ENCODE measurements at regions not wholly inside any gene's neighbourhood (a gene's known extent, or its start where the extent isn't known, plus 50 kb on each side); places are given as distances from the start of the nearest gene placed in this dataset.
"Not testable (repeated sequence)": the region's sequence is repeated elsewhere in the genome, so short reads cannot be mapped to it uniquely, and the experiment has no call there.

DNA sequence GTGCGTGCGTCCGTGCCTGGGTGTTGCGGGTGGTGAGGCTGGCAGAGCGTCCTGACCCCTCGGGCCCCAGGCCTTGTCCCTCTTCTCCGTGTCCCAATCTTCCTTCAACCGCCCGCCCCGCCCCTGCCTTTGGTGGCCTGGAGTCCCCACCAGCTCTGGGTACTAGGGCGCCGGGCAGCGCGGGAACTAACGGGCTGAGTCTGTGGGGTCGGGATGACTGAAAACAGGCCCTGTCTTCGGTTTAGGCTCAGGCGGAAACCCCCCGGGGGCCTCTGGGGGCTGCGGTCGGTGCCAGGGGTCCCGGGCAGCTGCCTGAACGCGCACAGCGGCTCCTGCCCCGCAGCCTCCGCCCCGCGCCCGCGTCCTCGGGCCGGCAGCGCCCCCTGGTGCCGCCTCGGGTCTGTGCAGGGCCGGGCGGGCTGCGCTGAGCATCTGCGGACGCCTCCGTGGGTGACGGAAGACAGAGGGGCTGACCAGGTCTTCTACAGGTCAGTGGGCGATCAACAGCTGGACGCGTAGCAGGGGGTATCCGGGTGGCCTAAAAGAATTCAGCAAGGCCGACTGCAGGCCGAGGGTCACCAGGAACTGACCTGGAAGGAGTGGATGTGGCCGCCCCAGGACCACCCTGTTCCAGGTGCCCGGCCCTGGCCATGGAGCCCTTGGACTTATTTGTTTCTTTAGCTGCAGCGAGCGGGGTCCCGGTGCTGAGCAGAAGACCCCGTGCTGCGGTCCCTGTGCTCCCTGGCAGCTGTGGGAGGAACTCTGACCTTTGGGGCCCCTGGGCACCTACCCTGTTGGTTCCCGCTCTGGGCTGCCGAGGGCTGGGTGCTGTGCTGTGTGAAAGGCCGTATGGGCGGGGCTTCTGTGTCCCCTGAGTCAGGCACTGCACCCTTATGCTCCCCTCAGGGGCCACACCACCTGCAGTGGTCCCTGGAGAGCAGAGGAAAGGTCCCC, 130.2 kb upstream of the LPCAT1 start:
- TF ChIP-seq, protein P1, sequence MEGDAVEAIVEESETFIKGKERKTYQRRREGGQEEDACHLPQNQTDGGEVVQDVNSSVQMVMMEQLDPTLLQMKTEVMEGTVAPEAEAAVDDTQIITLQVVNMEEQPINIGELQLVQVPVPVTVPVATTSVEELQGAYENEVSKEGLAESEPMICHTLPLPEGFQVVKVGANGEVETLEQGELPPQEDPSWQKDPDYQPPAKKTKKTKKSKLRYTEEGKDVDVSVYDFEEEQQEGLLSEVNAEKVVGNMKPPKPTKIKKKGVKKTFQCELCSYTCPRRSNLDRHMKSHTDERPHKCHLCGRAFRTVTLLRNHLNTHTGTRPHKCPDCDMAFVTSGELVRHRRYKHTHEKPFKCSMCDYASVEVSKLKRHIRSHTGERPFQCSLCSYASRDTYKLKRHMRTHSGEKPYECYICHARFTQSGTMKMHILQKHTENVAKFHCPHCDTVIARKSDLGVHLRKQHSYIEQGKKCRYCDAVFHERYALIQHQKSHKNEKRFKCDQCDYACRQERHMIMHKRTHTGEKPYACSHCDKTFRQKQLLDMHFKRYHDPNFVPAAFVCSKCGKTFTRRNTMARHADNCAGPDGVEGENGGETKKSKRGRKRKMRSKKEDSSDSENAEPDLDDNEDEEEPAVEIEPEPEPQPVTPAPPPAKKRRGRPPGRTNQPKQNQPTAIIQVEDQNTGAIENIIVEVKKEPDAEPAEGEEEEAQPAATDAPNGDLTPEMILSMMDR (conservative IDR thresholded peaks at IDR 0.05; ENCODE audit: low read length): peak; percentile 37; the same call in 1 of the 2 replicates
- not testable (repeated sequence) for TF ChIP-seq EZH2phosphoT487 (IDR thresholded peaks at IDR 0.05; ENCODE audit: borderline replicate concordance)
